ENCODE measurements at regions not wholly inside any gene's neighbourhood (a gene's known extent, or its start where the extent isn't known, plus 50 kb on each side); places are given as distances from the start of the nearest gene placed in this dataset.

- TF ChIP-seq KDM1A (IDR thresholded peaks at IDR 0.05; ENCODE audit: borderline replicate concordance) (no peak), CTCF (IDR thresholded peaks at IDR 0.05 in 2 of 3, conservative IDR thresholded peaks at IDR 0.05 in 1 of 3; ENCODE audit: control insufficient read depth in 2 of 3, extremely low read depth in 1 of 3, insufficient read depth in 1 of 3, low read depth in 3 of 3, low read length in 3 of 3) (no peak), EZH2 (IDR thresholded peaks at IDR 0.05; ENCODE audit: borderline replicate concordance, control insufficient read depth, low read depth, low read length) (no peak)
These were observed 64.2 kb upstream of the FOXN3 start for GRCh38 chr14:89481196-89481595.

Measured in GM12878 (cell line).